Cardiac muscle cell (in vitro differentiated cells and primary cell): ENCODE measurements at regions not wholly inside any gene's neighbourhood (a gene's known extent, or its start where the extent isn't known, plus 50 kb on each side); places are given as distances from the start of the nearest gene placed in this dataset.
A peak's percentile ranks its signal among the peaks of the same experiment; 100 is the strongest.

ENCODE experiments used
- DNase-seq, 2 donors: peaks; one replicate each; pipeline versions ENCODE4 v3.0.0 to v3.0.0-alpha.2; 2010 to 2017; ENCODE audit warnings: low read depth in 1 of 2, low spot score in 1 of 2
- H3K27ac ChIP-seq: fragments of 200-600 bp; sonication (generic); 2 replicates; pipeline ENCODE4 v1.5.1; 2016
- H3K27me3 ChIP-seq: fragments of 200-600 bp; sonication (generic); 2 replicates; pipeline ENCODE4 v1.6.0; 2016; ENCODE audit warnings: control low read depth
- H3K36me3 ChIP-seq: fragments of 200-600 bp; sonication (generic); 2 replicates; pipeline ENCODE4 v1.5.1; 2016; ENCODE audit warnings: control low read depth
- H3K4me1 ChIP-seq: fragments of 200-600 bp; sonication (generic); 2 replicates; pipeline ENCODE4 v1.8.1; 2017; ENCODE audit warnings: low read depth, mild to moderate bottlenecking, mixed run types
- H3K4me3 ChIP-seq: fragments of 200-600 bp; sonication (generic); 2 replicates; pipeline ENCODE4 v1.5.1; 2016; ENCODE audit warnings: mild to moderate bottlenecking
- H3K9me3 ChIP-seq: fragments of 200-600 bp; sonication (generic); 2 replicates; pipeline ENCODE4 v1.5.1; 2017; ENCODE audit warnings: low read depth, mild to moderate bottlenecking, control low read depth
- CTCF ChIP-seq: IDR thresholded peaks from 2 replicates; pipeline ENCODE4 v1.5.1; 2012; ENCODE audit warnings: low read depth, mild to moderate bottlenecking, low read length

- H3K36me3 ChIP-seq, result no peaks in the 10 kb centered on the region
- no peak for TF ChIP-seq CTCF
Measured at GRCh38 chr11:87616511-87616910, 558.7 kb downstream of the RAB38 start.

GRCh38 chr11:87604350-87604749 lies 566.6 kb downstream of the TMEM135 start:
- Histone ChIP-seq H3K27ac (no peak overlapping the region), H3K4me1 (no peaks in the 10 kb centered on the region), H3K9me3 (no peaks in the 10 kb centered on the region), H3K4me3 (no peak overlapping the region), H3K36me3 (no peaks in the 10 kb centered on the region), H3K27me3 (no peaks in the 10 kb centered on the region)
- TF ChIP-seq CTCF, result no peak
- DNase-seq, result no peak

More at GRCh38 chr11:87616511-87616910, 558.7 kb downstream of the RAB38 start:
- no peak overlapping the region for H3K4me3 ChIP-seq
- no peak for DNase-seq
- no peak overlapping the region for H3K27ac ChIP-seq
- H3K9me3 ChIP-seq, result no peaks in the 10 kb centered on the region
- peaks cover 3% of the 10 kb centered on the region for H3K4me1 ChIP-seq
- no peaks in the 10 kb centered on the region for H3K27me3 ChIP-seq

- no peak for TF ChIP-seq CTCF
- H3K27me3 ChIP-seq, result no peaks in the 10 kb centered on the region
- no peak for DNase-seq
- no peak overlapping the region for H3K27ac ChIP-seq
- H3K9me3 ChIP-seq, result no peaks in the 10 kb centered on the region
- H3K4me1 ChIP-seq, result no peaks in the 10 kb centered on the region
- no peak overlapping the region for H3K4me3 ChIP-seq
- no peaks in the 10 kb centered on the region for H3K36me3 ChIP-seq
Measured at GRCh38 chr11:87603887-87604286, 566.2 kb downstream of the TMEM135 start.

GRCh38 chr11:87602776-87603175 lies 565.0 kb downstream of the TMEM135 start:
- H3K4me3 ChIP-seq, result no peak overlapping the region
- H3K27me3 ChIP-seq, result no peaks in the 10 kb centered on the region
- TF ChIP-seq CTCF, result no peak
- H3K27ac ChIP-seq, result no peak overlapping the region
- no peaks in the 10 kb centered on the region for H3K36me3 ChIP-seq
- DNase-seq, result no peak
- no peaks in the 10 kb centered on the region for H3K9me3 ChIP-seq
- no peaks in the 10 kb centered on the region for H3K4me1 ChIP-seq

- no peaks in the 10 kb centered on the region for H3K9me3 ChIP-seq
- H3K27ac ChIP-seq, result no peak overlapping the region
- no peaks in the 10 kb centered on the region for H3K27me3 ChIP-seq
- no peak overlapping the region for H3K4me3 ChIP-seq
- no peaks in the 10 kb centered on the region for H3K36me3 ChIP-seq
- DNase-seq, result peak in 1 of 2 donors; percentile 9
- TF ChIP-seq CTCF, result no peak
- no peaks in the 10 kb centered on the region for H3K4me1 ChIP-seq
Measured at GRCh38 chr11:87600938-87601337, 563.2 kb downstream of the TMEM135 start.

- no peak for TF ChIP-seq CTCF
- H3K4me3 ChIP-seq, result no peak overlapping the region
- H3K4me1 ChIP-seq, result no peaks in the 10 kb centered on the region
- no peak overlapping the region for H3K27ac ChIP-seq
- H3K27me3 ChIP-seq, result no peaks in the 10 kb centered on the region
- DNase-seq, result no peak
- H3K36me3 ChIP-seq, result no peaks in the 10 kb centered on the region
- H3K9me3 ChIP-seq, result no peaks in the 10 kb centered on the region
Measured at GRCh38 chr11:87597725-87598124, 560.0 kb downstream of the TMEM135 start.
